ENCODE measurements at regions not wholly inside any gene's neighbourhood (a gene's known extent, or its start where the extent isn't known, plus 50 kb on each side); places are given as distances from the start of the nearest gene placed in this dataset.

- no peak for DNase-seq (ENCODE audit: low read depth)
Measured at GRCh38 chr4:100970414-100970813, 376.9 kb downstream of the PPP3CA start.

- no peak for DNase-seq (ENCODE audit: low read depth)
Measured at GRCh38 chr4:100969925-100970324, 377.4 kb downstream of the PPP3CA start.

- DNase-seq (ENCODE audit: low read depth): no peak
Measured at GRCh38 chr4:100968046-100968445, 379.3 kb downstream of the PPP3CA start.

GRCh38 chr4:100963627-100964026 is 383.7 kb downstream of the PPP3CA start:
- DNase-seq (ENCODE audit: low read depth): no peak

- no peak for DNase-seq (ENCODE audit: low read depth)
Measured at GRCh38 chr4:100962698-100963097, 384.6 kb downstream of the PPP3CA start.

- DNase-seq (ENCODE audit: low read depth): peak; percentile 2
Measured at GRCh38 chr4:100960232-100960631, 387.1 kb downstream of the PPP3CA start.

- DNase-seq (ENCODE audit: low read depth): no peak
Measured at GRCh38 chr4:100954046-100954445, 393.3 kb downstream of the PPP3CA start.

GRCh38 chr4:100953616-100954015 is 393.7 kb downstream of the PPP3CA start:
- no peak for DNase-seq (ENCODE audit: low read depth)

- DNase-seq (ENCODE audit: low read depth): no peak
Measured at GRCh38 chr4:100952590-100952989, 394.7 kb downstream of the PPP3CA start.

GRCh38 chr4:100949350-100949935 is 397.9 kb downstream of the PPP3CA start:
- no peak for DNase-seq (ENCODE audit: low read depth)

- DNase-seq (ENCODE audit: low read depth): no peak
Measured at GRCh38 chr4:100948911-100949310, 398.4 kb downstream of the PPP3CA start.

GRCh38 chr4:100945789-100946188 is 401.5 kb downstream of the PPP3CA start:
- DNase-seq (ENCODE audit: low read depth): no peak

- no peak for DNase-seq (ENCODE audit: low read depth)
Measured at GRCh38 chr4:100938698-100939097, 408.6 kb downstream of the PPP3CA start.

- no peak for DNase-seq (ENCODE audit: low read depth)
Measured at GRCh38 chr4:100936661-100937375, 410.5 kb downstream of the PPP3CA start.

GRCh38 chr4:100935090-100935489 is 412.2 kb downstream of the PPP3CA start:
- peak; percentile 13 for DNase-seq (ENCODE audit: low read depth)

GRCh38 chr4:100933628-100934027 is 413.7 kb downstream of the PPP3CA start:
- no peak for DNase-seq (ENCODE audit: low read depth)

GRCh38 chr4:100929758-100930157 is 411.9 kb upstream of the EMCN start:
- no peak for DNase-seq (ENCODE audit: low read depth)

GRCh38 chr4:100929135-100929534 is 411.3 kb upstream of the EMCN start:
- no peak for DNase-seq (ENCODE audit: low read depth)

- no peak for DNase-seq (ENCODE audit: low read depth)
Measured at GRCh38 chr4:100926039-100926717, 408.4 kb upstream of the EMCN start.

GRCh38 chr4:100913685-100914084 is 395.9 kb upstream of the EMCN start:
- no peak for DNase-seq (ENCODE audit: low read depth)

- no peak for DNase-seq (ENCODE audit: low read depth)
Measured at GRCh38 chr4:100908540-100908939, 390.7 kb upstream of the EMCN start.

- DNase-seq (ENCODE audit: low read depth): peak; percentile 4
Measured at GRCh38 chr4:100907465-100908454, 389.9 kb upstream of the EMCN start.

All from M059J (cell line).